ENCODE measurements at regions not wholly inside any gene's neighbourhood (a gene's known extent, or its start where the extent isn't known, plus 50 kb on each side); places are given as distances from the start of the nearest gene placed in this dataset.

GRCh38 chr2:189267925-189268579 is 88.5 kb upstream of the COL5A2 start:
- TF ChIP-seq GATA2 (IDR thresholded peaks at IDR 0.05; ENCODE audit: low read depth, low read length) = no peak
- no peak for TF ChIP-seq GATA3 (IDR thresholded peaks at IDR 0.05; ENCODE audit: low read depth, low read length)
